ENCODE measurements at regions not wholly inside any gene's neighbourhood (a gene's known extent, or its start where the extent isn't known, plus 50 kb on each side); places are given as distances from the start of the nearest gene placed in this dataset.
A peak's percentile ranks its signal among the peaks of the same experiment; 100 is the strongest.

DNA sequence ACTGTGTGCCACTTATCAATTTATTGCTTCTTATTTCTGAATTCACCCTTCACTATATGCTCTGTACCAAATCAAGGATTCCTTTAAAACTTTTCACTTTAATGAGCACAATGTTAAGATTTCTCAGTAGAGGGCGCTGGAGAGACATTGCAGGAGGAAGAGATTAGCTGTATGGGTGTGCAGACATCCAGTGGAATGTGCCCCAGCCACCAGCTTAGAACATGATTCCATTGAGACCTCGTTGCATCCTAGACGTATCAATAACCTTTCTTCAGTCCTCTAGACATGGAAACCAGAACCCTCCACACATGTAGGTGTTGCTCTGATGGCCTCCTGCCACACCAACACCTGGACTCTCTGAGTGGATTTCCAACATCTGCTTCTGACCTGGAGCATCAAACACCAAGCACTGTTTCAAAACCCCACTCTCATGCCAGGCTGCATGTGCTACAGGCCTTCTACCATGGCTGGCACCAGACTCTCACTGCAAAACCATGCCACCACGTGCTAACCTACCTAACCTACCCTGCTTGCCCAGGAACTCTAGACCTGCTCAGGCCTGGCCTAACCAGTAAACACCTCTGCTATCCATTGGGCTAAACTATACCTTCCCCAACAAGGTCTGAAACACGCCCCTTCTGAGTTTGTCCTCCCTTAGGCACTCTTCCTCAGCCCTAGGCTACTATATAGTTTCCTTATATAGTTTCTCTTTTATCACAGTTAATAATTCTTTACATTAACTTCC lies 633.2 kb upstream of the PKDCC start:
- H3K9me3 Mint-ChIP-seq: peaks cover 13% of the 10 kb centered on the region
- no peak for DNase-seq (ENCODE audit: extremely low spot score, unreplicated experiment)
- no peaks in the 10 kb centered on the region for H3K27me3 Mint-ChIP-seq
- H3K27ac Mint-ChIP-seq: no peak overlapping the region
- H3K36me3 Mint-ChIP-seq: no peaks in the 10 kb centered on the region
- no peaks in the 10 kb centered on the region for H3K4me1 Mint-ChIP-seq (ENCODE audit: unreplicated experiment)
- TF ChIP-seq CTCF (conservative IDR thresholded peaks at IDR 0.05): peak; percentile 72
- no peak overlapping the region for H3K4me3 Mint-ChIP-seq

GRCh38 chr2:41417511-41417910 lies 630.3 kb upstream of the PKDCC start:
- no peak for DNase-seq (ENCODE audit: extremely low spot score, unreplicated experiment)
- Mint-ChIP-seq H3K4me1 (ENCODE audit: unreplicated experiment) (no peaks in the 10 kb centered on the region), H3K4me3 (no peak overlapping the region), H3K36me3 (no peaks in the 10 kb centered on the region), H3K9me3 (peaks cover 9% of the 10 kb centered on the region), H3K27ac (no peak overlapping the region), H3K27me3 (no peaks in the 10 kb centered on the region)
- no peak for TF ChIP-seq CTCF (conservative IDR thresholded peaks at IDR 0.05)

DNA sequence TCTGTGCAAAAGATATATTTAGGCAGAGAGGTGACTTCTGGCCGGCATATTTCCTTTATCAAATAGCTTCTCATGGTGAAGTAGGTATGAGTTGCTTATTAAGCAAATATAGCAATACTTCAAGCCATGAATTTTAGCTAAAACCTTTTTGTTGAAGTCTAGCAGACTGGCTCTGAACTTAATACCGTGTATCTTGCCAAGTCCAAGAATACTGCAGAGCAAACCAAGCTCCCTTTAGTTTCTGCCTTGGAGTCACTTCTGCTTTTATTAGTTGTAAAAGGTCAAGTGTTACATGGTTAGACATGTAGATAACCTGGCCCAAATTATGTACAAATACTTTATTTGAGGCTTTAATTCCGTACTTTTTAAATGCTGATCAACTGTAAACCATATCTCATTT lies 627.6 kb upstream of the PKDCC start:
- Mint-ChIP-seq H3K4me1 (ENCODE audit: unreplicated experiment) (no peaks in the 10 kb centered on the region), H3K27ac (no peak overlapping the region), H3K9me3 (peaks cover 5% of the 10 kb centered on the region), H3K36me3 (peaks cover 7% of the 10 kb centered on the region), H3K4me3 (no peak overlapping the region), H3K27me3 (no peaks in the 10 kb centered on the region)
- no peak for TF ChIP-seq CTCF (conservative IDR thresholded peaks at IDR 0.05)
- no peak for DNase-seq (ENCODE audit: extremely low spot score, unreplicated experiment)

GRCh38 chr2:41420872-41421271 lies 626.9 kb upstream of the PKDCC start:
- H3K4me3 Mint-ChIP-seq: no peak overlapping the region
- peaks cover 7% of the 10 kb centered on the region for H3K36me3 Mint-ChIP-seq
- no peak for DNase-seq (ENCODE audit: extremely low spot score, unreplicated experiment)
- H3K27ac Mint-ChIP-seq: no peak overlapping the region
- TF ChIP-seq CTCF (conservative IDR thresholded peaks at IDR 0.05): no peak
- peaks cover 5% of the 10 kb centered on the region for H3K9me3 Mint-ChIP-seq
- H3K27me3 Mint-ChIP-seq: no peaks in the 10 kb centered on the region
- no peaks in the 10 kb centered on the region for H3K4me1 Mint-ChIP-seq (ENCODE audit: unreplicated experiment)

GRCh38 chr2:41431756-41432155 lies 616.1 kb upstream of the PKDCC start:
- DNase-seq (ENCODE audit: extremely low spot score, unreplicated experiment): no peak
- no peak overlapping the region for H3K27ac Mint-ChIP-seq
- peaks cover 11% of the 10 kb centered on the region for H3K4me1 Mint-ChIP-seq (ENCODE audit: unreplicated experiment)
- H3K36me3 Mint-ChIP-seq: no peaks in the 10 kb centered on the region
- no peaks in the 10 kb centered on the region for H3K9me3 Mint-ChIP-seq
- no peak for TF ChIP-seq CTCF (conservative IDR thresholded peaks at IDR 0.05)
- H3K4me3 Mint-ChIP-seq: no peak overlapping the region
- H3K27me3 Mint-ChIP-seq: no peaks in the 10 kb centered on the region

All from type B pancreatic cell (in vitro differentiated cells).